Panc1 (cell line): ENCODE measurements at regions not wholly inside any gene's neighbourhood (a gene's known extent, or its start where the extent isn't known, plus 50 kb on each side); places are given as distances from the start of the nearest gene placed in this dataset.

Experiments used
- ATAC-seq: fragments of 200-7000 bp; cut with Tn5 transposase; 2 replicates; pipeline ENCODE4 v1.9.1; 2020; ENCODE audit warnings: mild to moderate bottlenecking, moderate library complexity
- BruUV-seq: library from RNA; stranded (reverse); fragments of 400-500 nt; replicated peaks from 2 replicates; lab custom pipeline; 2021; lab: Mats Ljungman, UMichigan
- CTCF ChIA-PET: fragments of 300-600 bp; sonication (Branson Sonifier 250); formaldehyde crosslinking; loops from one replicate; lab custom pipeline; 2022; ENCODE audit warnings: antibody characterized with exemption; lab: Charles Lee
- POLR2A ChIA-PET: fragments of 300-600 bp; sonication (Branson Sonifier 250); formaldehyde crosslinking; loops from one replicate; lab custom pipeline; 2022; ENCODE audit warnings: antibody characterized with exemption; lab: Charles Lee
- DNase-seq: peaks from one replicate; pipeline ENCODE4 v3.0.0-alpha.2; 2010; ENCODE audit warnings: low read depth, low spot score
- H3K27ac ChIP-seq: 2 replicates; pipeline ENCODE4 v1.5.1; 2011; ENCODE audit warnings: mild to moderate bottlenecking, low read length, inconsistent platforms
- H3K27me3 ChIP-seq: fragments of 200-500 bp; sonication (Bioruptor generic); 2 replicates; pipeline ENCODE4 v1.6.0; 2014; ENCODE audit warnings: low read length, inconsistent platforms; ENCODE audit not compliant: control insufficient read depth, insufficient read depth
- H3K36me3 ChIP-seq: fragments of 200-500 bp; sonication (Bioruptor generic); 2 replicates; pipeline ENCODE4 v1.5.1; 2014; ENCODE audit warnings: inconsistent platforms, mild to moderate bottlenecking, low read length, moderate library complexity; ENCODE audit not compliant: control insufficient read depth, insufficient read depth
- H3K4me1 ChIP-seq: 2 replicates; pipeline ENCODE4 v1.5.1; 2011; ENCODE audit warnings: inconsistent platforms, mild to moderate bottlenecking, low read length, moderate library complexity; ENCODE audit not compliant: control insufficient read depth, insufficient read depth
- H3K4me3 ChIP-seq, 2 experiments: 2 replicates each; pipeline ENCODE4 v1.5.1; 2011 to 2012; ENCODE audit warnings: low read depth in 2 of 2, low read length in 2 of 2, mild to moderate bottlenecking in 2 of 2, inconsistent platforms in 1 of 2, moderate library complexity in 1 of 2
- H3K9me3 ChIP-seq: fragments of 200-500 bp; sonication (Bioruptor generic); 2 replicates; pipeline ENCODE4 v1.5.1; 2014; ENCODE audit warnings: low read depth, mild to moderate bottlenecking, inconsistent platforms, low read length, moderate library complexity; ENCODE audit not compliant: control insufficient read depth, insufficient read depth
- CTCF ChIP-seq: fragments of 450-650 bp; IDR thresholded peaks from 2 replicates; pipeline ENCODE4 v1.5.1; 2017; ENCODE audit warnings: mild to moderate bottlenecking
- POLR2AphosphoS5 ChIP-seq: IDR thresholded peaks from 2 replicates; pipeline ENCODE4 v1.6.1; 2012; ENCODE audit warnings: mild to moderate bottlenecking, low read depth, low read length, moderate library complexity
- REST ChIP-seq, 2 experiments: IDR thresholded peaks; 2 replicates each; pipeline ENCODE4 v1.6.1; 2011 to 2012; ENCODE audit warnings: low read depth in 2 of 2, control low read depth in 1 of 2, low read length in 1 of 2, mild to moderate bottlenecking in 1 of 2, moderate library complexity in 1 of 2; ENCODE audit not compliant: insufficient read depth in 1 of 2
- SIN3A ChIP-seq: IDR thresholded peaks from 2 replicates; pipeline ENCODE4 v1.6.1; 2012; ENCODE audit warnings: low read depth, mild to moderate bottlenecking, low read length, moderate library complexity, borderline replicate concordance; ENCODE audit not compliant: insufficient read depth
- TCF7L2 ChIP-seq: IDR thresholded peaks from 2 replicates; pipeline ENCODE4 v1.6.1; 2011; ENCODE audit warnings: mild to moderate bottlenecking, low read depth, low read length, inconsistent platforms
- in situ Hi-C: cut with HindIII; loops from 2 replicates; pipeline ENCODE4 v1.10.0; 2016; ENCODE audit warnings: low sequenced_read_pairs, low pct_unique_long_range_greater_than_20kb
- intact Hi-C: fragments of 100-400 bp; cut with micrococcal nuclease; formaldehyde crosslinking; loops from one replicate; pipeline ENCODE4 v1.10.0; 2022; ENCODE audit not compliant: unreplicated experiment

GRCh38 chr10:131620314-131620713 is 280.5 kb upstream of the PPP2R2D start:
- Histone ChIP-seq H3K27me3 (no peaks in the 10 kb centered on the region), H3K27ac (no peak overlapping the region), H3K4me1 (no peaks in the 10 kb centered on the region), H3K9me3 (no peaks in the 10 kb centered on the region), H3K4me3 (no peak overlapping the region), H3K36me3 (no peaks in the 10 kb centered on the region)
- ChIA-PET CTCF (no interaction called here), POLR2A (no interaction called here)
- intact Hi-C loops (no loop called here), in situ Hi-C loops (no loop called here)
- DNase-seq, result no peak
- BruUV-seq, result no TSS peak
- ATAC-seq, result no peak
- TF ChIP-seq TCF7L2 (no peak), CTCF (no peak), SIN3A (no peak), REST (IDR thresholded peaks at IDR 0.05; ENCODE audit: insufficient read depth in 1 of 2, low read depth in 2 of 2, low read length in 1 of 2) (no peak), POLR2AphosphoS5 (no peak)

GRCh38 chr10:131620904-131621303 is 279.9 kb upstream of the PPP2R2D start:
- ChIA-PET POLR2A (no interaction called here), CTCF (interaction anchor here (0.6 kb wide), 1 partner anchor 18 kb away, joined by 3 read pairs; no protein-coding TSS in a partner anchor)
- BruUV-seq, result no TSS peak
- intact Hi-C loops (no loop called here), in situ Hi-C loops (no loop called here)
- Histone ChIP-seq H3K27ac (no peak overlapping the region), H3K4me3 (no peak overlapping the region), H3K36me3 (no peaks in the 10 kb centered on the region), H3K4me1 (no peaks in the 10 kb centered on the region), H3K9me3 (no peaks in the 10 kb centered on the region), H3K27me3 (no peaks in the 10 kb centered on the region)
- ATAC-seq (no peak), DNase-seq (no peak)
- TF ChIP-seq SIN3A (no peak), CTCF (no peak), POLR2AphosphoS5 (no peak), TCF7L2 (no peak), REST (IDR thresholded peaks at IDR 0.05; ENCODE audit: insufficient read depth in 1 of 2, low read depth in 2 of 2, low read length in 1 of 2) (no peak)
